Panc1 (cell line): ENCODE measurements at regions not wholly inside any gene's neighbourhood (a gene's known extent, or its start where the extent isn't known, plus 50 kb on each side); places are given as distances from the start of the nearest gene placed in this dataset.

Experiments
- ATAC-seq: fragments of 200-7000 bp; cut with Tn5 transposase; 2 replicates; pipeline ENCODE4 v1.9.1; 2020; ENCODE audit warnings: mild to moderate bottlenecking, moderate library complexity
- BruUV-seq: library from RNA; stranded (reverse); fragments of 400-500 nt; replicated peaks from 2 replicates; lab custom pipeline; 2021; lab: Mats Ljungman, UMichigan
- CTCF ChIA-PET: fragments of 300-600 bp; sonication (Branson Sonifier 250); formaldehyde crosslinking; loops from one replicate; lab custom pipeline; 2022; ENCODE audit warnings: antibody characterized with exemption; lab: Charles Lee
- POLR2A ChIA-PET: fragments of 300-600 bp; sonication (Branson Sonifier 250); formaldehyde crosslinking; loops from one replicate; lab custom pipeline; 2022; ENCODE audit warnings: antibody characterized with exemption; lab: Charles Lee
- DNase-seq: peaks from one replicate; pipeline ENCODE4 v3.0.0-alpha.2; 2010; ENCODE audit warnings: low read depth, low spot score
- H3K27ac ChIP-seq: 2 replicates; pipeline ENCODE4 v1.5.1; 2011; ENCODE audit warnings: mild to moderate bottlenecking, low read length, inconsistent platforms
- H3K27me3 ChIP-seq: fragments of 200-500 bp; sonication (Bioruptor generic); 2 replicates; pipeline ENCODE4 v1.6.0; 2014; ENCODE audit warnings: low read length, inconsistent platforms; ENCODE audit not compliant: control insufficient read depth, insufficient read depth
- H3K36me3 ChIP-seq: fragments of 200-500 bp; sonication (Bioruptor generic); 2 replicates; pipeline ENCODE4 v1.5.1; 2014; ENCODE audit warnings: inconsistent platforms, mild to moderate bottlenecking, low read length, moderate library complexity; ENCODE audit not compliant: control insufficient read depth, insufficient read depth
- H3K4me1 ChIP-seq: 2 replicates; pipeline ENCODE4 v1.5.1; 2011; ENCODE audit warnings: inconsistent platforms, mild to moderate bottlenecking, low read length, moderate library complexity; ENCODE audit not compliant: control insufficient read depth, insufficient read depth
- H3K4me3 ChIP-seq, 2 experiments: 2 replicates each; pipeline ENCODE4 v1.5.1; 2011 to 2012; ENCODE audit warnings: low read depth in 2 of 2, low read length in 2 of 2, mild to moderate bottlenecking in 2 of 2, inconsistent platforms in 1 of 2, moderate library complexity in 1 of 2
- H3K9me3 ChIP-seq: fragments of 200-500 bp; sonication (Bioruptor generic); 2 replicates; pipeline ENCODE4 v1.5.1; 2014; ENCODE audit warnings: low read depth, mild to moderate bottlenecking, inconsistent platforms, low read length, moderate library complexity; ENCODE audit not compliant: control insufficient read depth, insufficient read depth
- CTCF ChIP-seq: fragments of 450-650 bp; IDR thresholded peaks from 2 replicates; pipeline ENCODE4 v1.5.1; 2017; ENCODE audit warnings: mild to moderate bottlenecking
- POLR2AphosphoS5 ChIP-seq: IDR thresholded peaks from 2 replicates; pipeline ENCODE4 v1.6.1; 2012; ENCODE audit warnings: mild to moderate bottlenecking, low read depth, low read length, moderate library complexity
- REST ChIP-seq, 2 experiments: IDR thresholded peaks; 2 replicates each; pipeline ENCODE4 v1.6.1; 2011 to 2012; ENCODE audit warnings: low read depth in 2 of 2, control low read depth in 1 of 2, low read length in 1 of 2, mild to moderate bottlenecking in 1 of 2, moderate library complexity in 1 of 2; ENCODE audit not compliant: insufficient read depth in 1 of 2
- SIN3A ChIP-seq: IDR thresholded peaks from 2 replicates; pipeline ENCODE4 v1.6.1; 2012; ENCODE audit warnings: low read depth, mild to moderate bottlenecking, low read length, moderate library complexity, borderline replicate concordance; ENCODE audit not compliant: insufficient read depth
- TCF7L2 ChIP-seq: IDR thresholded peaks from 2 replicates; pipeline ENCODE4 v1.6.1; 2011; ENCODE audit warnings: mild to moderate bottlenecking, low read depth, low read length, inconsistent platforms
- in situ Hi-C: cut with HindIII; loops from 2 replicates; pipeline ENCODE4 v1.10.0; 2016; ENCODE audit warnings: low sequenced_read_pairs, low pct_unique_long_range_greater_than_20kb
- intact Hi-C: fragments of 100-400 bp; cut with micrococcal nuclease; formaldehyde crosslinking; loops from one replicate; pipeline ENCODE4 v1.10.0; 2022; ENCODE audit not compliant: unreplicated experiment

DNA sequence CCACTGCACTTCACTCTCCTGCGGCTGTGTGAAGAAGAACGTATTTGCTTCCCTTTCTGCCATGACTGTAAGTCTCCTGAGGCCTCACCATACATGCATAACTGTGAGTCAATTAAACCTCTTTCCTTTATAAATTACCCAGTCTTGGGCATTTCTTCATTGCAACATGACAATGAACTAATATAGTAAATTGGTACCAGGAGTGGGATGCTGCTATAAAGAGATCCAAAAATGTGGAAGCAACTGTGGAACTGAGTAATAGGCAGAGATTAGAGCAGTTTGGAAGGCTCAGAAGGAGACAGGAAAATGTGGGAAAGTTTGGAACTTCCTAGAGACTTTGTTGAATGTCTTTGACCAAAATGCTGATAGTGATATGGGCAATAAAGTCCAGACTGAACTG lies 1907.9 kb downstream of the MRPL39 start:
- BruUV-seq, result no TSS peak
- ChIA-PET POLR2A (no interaction called here), CTCF (no interaction called here)
- no peak overlapping the region for H3K27ac ChIP-seq
- in situ Hi-C loops (no loop called here), intact Hi-C loops (no loop called here)
- no peaks in the 10 kb centered on the region for H3K27me3 ChIP-seq
- no peaks in the 10 kb centered on the region for H3K4me1 ChIP-seq
- H3K4me3 ChIP-seq, result no peak overlapping the region
- H3K9me3 ChIP-seq, result no peaks in the 10 kb centered on the region
- TF ChIP-seq CTCF (no peak), POLR2AphosphoS5 (no peak), REST (IDR thresholded peaks at IDR 0.05; ENCODE audit: insufficient read depth in 1 of 2, low read depth in 2 of 2, low read length in 1 of 2) (no peak), TCF7L2 (no peak), SIN3A (no peak)
- ATAC-seq (no peak), DNase-seq (no peak)
- no peaks in the 10 kb centered on the region for H3K36me3 ChIP-seq

DNA sequence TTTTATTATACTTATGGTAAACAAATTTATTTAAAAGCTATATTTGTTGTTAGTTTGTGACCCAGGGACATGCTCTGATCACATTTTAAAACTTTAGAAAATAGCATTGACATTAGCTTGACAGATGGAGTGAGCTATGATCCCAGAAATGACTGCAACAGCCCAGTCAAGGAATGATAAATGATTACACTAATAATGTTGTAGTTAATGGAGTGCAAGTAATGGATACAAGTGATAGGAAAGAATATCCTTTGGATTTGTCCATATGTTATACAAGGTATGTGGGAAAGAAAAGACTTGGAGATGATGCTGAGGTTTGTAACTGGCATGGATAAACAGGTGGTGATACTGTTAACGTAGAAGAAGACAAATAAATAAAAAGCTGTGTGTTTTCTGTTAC lies 1908.7 kb downstream of the MRPL39 start:
- TF ChIP-seq CTCF (no peak), TCF7L2 (no peak), REST (IDR thresholded peaks at IDR 0.05; ENCODE audit: insufficient read depth in 1 of 2, low read depth in 2 of 2, low read length in 1 of 2) (no peak), SIN3A (no peak), POLR2AphosphoS5 (no peak)
- DNase-seq (no peak), ATAC-seq (no peak)
- intact Hi-C loops (no loop called here), in situ Hi-C loops (no loop called here)
- Histone ChIP-seq H3K27ac (no peak overlapping the region), H3K27me3 (no peaks in the 10 kb centered on the region), H3K4me3 (no peak overlapping the region), H3K4me1 (no peaks in the 10 kb centered on the region), H3K9me3 (no peaks in the 10 kb centered on the region), H3K36me3 (no peaks in the 10 kb centered on the region)
- CTCF ChIA-PET, result no interaction called here
- BruUV-seq, result no TSS peak
- POLR2A ChIA-PET, result no interaction called here
